ENCODE measurements at regions not wholly inside any gene's neighbourhood (a gene's known extent, or its start where the extent isn't known, plus 50 kb on each side); places are given as distances from the start of the nearest gene placed in this dataset.

DNA sequence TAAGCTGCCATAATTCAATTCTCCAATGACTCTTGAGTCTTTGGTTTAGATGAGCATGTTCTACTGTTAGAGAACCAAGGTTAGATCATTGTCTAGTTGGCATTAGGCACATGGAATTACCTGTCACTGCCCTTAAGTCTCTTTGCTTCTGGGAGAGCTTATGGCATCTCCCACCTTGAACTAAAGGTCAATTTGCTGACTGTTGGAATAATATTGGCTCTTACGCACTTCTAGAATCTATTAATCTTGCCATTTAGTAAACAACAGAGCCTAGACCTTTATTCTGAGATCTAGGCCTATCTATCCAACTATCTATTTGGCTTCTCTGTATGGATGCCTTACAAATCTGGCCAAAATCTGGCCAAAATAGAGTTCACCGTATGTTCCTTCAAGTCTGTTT is 232.0 kb downstream of the STK31 start:
- no peak for DNase-seq
- Histone ChIP-seq H3K36me3 (no peaks in the 10 kb centered on the region), H3K4me1 (no peaks in the 10 kb centered on the region), H3K27ac (no peak overlapping the region), H3K4me3 (no peak overlapping the region), H3K27me3 (no peaks in the 10 kb centered on the region), H3K9me3 (peaks cover 0 to 7% of the 10 kb centered on the region in 2 donors)
- TF ChIP-seq POLR2AphosphoS5 (IDR thresholded peaks at IDR 0.05): no peak
- TF ChIP-seq POLR2A (IDR thresholded peaks at IDR 0.05): no peak
- no peak for TF ChIP-seq EP300 (IDR thresholded peaks at IDR 0.05; ENCODE audit: low read depth)
- TF ChIP-seq, protein P1, sequence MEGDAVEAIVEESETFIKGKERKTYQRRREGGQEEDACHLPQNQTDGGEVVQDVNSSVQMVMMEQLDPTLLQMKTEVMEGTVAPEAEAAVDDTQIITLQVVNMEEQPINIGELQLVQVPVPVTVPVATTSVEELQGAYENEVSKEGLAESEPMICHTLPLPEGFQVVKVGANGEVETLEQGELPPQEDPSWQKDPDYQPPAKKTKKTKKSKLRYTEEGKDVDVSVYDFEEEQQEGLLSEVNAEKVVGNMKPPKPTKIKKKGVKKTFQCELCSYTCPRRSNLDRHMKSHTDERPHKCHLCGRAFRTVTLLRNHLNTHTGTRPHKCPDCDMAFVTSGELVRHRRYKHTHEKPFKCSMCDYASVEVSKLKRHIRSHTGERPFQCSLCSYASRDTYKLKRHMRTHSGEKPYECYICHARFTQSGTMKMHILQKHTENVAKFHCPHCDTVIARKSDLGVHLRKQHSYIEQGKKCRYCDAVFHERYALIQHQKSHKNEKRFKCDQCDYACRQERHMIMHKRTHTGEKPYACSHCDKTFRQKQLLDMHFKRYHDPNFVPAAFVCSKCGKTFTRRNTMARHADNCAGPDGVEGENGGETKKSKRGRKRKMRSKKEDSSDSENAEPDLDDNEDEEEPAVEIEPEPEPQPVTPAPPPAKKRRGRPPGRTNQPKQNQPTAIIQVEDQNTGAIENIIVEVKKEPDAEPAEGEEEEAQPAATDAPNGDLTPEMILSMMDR (IDR thresholded peaks at IDR 0.05): no peak
- in situ Hi-C loops (cut with MboI; ENCODE audit: low pct_ligation_motif_present in 1 of 4, low pct_unique_long_range_greater_than_20kb in 1 of 4, low sequenced_read_pairs in 3 of 4) (no loop called here), intact Hi-C loops (cut with DNase I; ENCODE audit: low total_unique reads) (no loop called here)
- WGBS, 2 donors (ENCODE audit: low coverage in 1 of 2): 95 to 100% methylated on average over 1 to 2 of the region's 2 CpGs

DNA sequence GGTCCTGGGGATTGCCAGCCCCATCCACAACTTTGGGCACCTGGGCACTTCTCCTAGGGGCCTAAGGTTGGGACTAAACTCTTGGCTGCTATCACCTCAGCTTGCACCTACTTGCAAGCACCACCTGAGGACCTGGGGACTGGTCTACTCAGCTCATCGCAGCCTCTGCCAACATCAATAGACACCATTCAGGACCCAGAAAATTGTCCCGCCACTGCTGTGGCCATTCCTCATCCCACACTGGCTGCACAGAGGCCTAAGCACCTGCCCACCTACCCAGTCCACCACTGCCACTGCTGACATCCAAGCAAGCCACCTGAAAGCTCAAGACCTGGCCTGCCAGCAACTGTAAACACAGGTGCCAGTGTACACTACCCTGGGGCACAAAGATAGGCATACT is 234.1 kb downstream of the STK31 start:
- Histone ChIP-seq H3K4me3 (no peak overlapping the region), H3K27me3 (no peaks in the 10 kb centered on the region), H3K36me3 (no peaks in the 10 kb centered on the region), H3K9me3 (no peaks in the 10 kb centered on the region), H3K27ac (no peak overlapping the region), H3K4me1 (no peaks in the 10 kb centered on the region)
- in situ Hi-C loops (cut with MboI; ENCODE audit: low pct_ligation_motif_present in 1 of 4, low pct_unique_long_range_greater_than_20kb in 1 of 4, low sequenced_read_pairs in 3 of 4) (no loop called here), intact Hi-C loops (cut with DNase I; ENCODE audit: low total_unique reads) (no loop called here)
- DNase-seq: no peak
- 100% methylated on average over 1 of the region's 2 CpGs; no CpG with 5 or more reads in 1 of the 2 donors for WGBS, 2 donors (ENCODE audit: low coverage in 1 of 2)
- TF ChIP-seq, protein P1 (IDR thresholded peaks at IDR 0.05): no peak
- TF ChIP-seq POLR2A (IDR thresholded peaks at IDR 0.05) (no peak), POLR2AphosphoS5 (IDR thresholded peaks at IDR 0.05) (no peak), EP300 (IDR thresholded peaks at IDR 0.05; ENCODE audit: low read depth) (no peak)

DNA sequence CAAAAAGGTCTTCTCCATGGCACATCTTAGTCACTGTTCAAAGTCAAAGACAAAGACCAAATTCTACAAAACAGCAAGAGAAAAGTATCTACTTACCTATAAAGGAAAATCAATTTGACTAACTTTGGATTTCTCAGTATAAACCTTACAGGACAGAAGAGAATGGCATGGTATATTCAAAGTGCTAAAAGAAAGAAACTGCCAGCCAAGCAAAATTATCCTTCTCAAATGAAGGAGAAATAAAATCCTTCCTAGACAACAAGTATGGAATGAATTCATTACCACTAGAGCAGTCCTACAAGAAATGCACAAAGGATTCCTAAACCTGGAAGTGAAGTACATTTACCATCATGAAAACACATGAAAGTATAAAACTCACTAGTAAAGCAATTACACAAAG is 235.5 kb downstream of the STK31 start:
- no peak overlapping the region for H3K27ac ChIP-seq
- intact Hi-C loops (cut with DNase I; ENCODE audit: low total_unique reads) (no loop called here), in situ Hi-C loops (cut with MboI; ENCODE audit: low pct_ligation_motif_present in 1 of 4, low pct_unique_long_range_greater_than_20kb in 1 of 4, low sequenced_read_pairs in 3 of 4) (no loop called here)
- TF ChIP-seq EP300 (IDR thresholded peaks at IDR 0.05; ENCODE audit: low read depth) (no peak), POLR2AphosphoS5 (IDR thresholded peaks at IDR 0.05) (no peak), POLR2A (IDR thresholded peaks at IDR 0.05) (no peak)
- TF ChIP-seq, protein P1 (IDR thresholded peaks at IDR 0.05): no peak
- H3K9me3 ChIP-seq: no peaks in the 10 kb centered on the region
- H3K36me3 ChIP-seq: no peaks in the 10 kb centered on the region
- H3K4me3 ChIP-seq: no peak overlapping the region
- H3K27me3 ChIP-seq: no peaks in the 10 kb centered on the region
- no peak for DNase-seq
- H3K4me1 ChIP-seq: no peaks in the 10 kb centered on the region

DNA sequence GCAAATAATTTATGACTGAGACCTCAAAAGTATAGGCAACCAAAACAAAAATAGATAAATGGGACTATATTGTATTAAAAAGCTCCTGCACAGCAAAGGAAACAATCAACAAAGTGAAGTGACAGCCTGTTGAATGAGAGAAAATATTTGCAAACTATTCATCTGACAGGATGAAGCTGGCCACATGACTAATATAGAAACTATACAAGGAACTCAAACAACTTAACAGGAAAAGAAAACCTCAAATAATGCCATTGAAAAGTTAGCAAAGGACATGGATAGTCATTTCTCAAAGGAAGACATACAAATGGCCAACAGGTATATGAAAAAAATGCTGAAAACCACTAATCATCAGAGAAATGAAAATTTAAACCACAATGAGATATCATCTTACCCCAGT is 245.1 kb downstream of the STK31 start:
- no peak for TF ChIP-seq POLR2A (IDR thresholded peaks at IDR 0.05)
- TF ChIP-seq, protein P1 (IDR thresholded peaks at IDR 0.05): no peak
- TF ChIP-seq POLR2AphosphoS5 (IDR thresholded peaks at IDR 0.05): no peak
- intact Hi-C loops (cut with DNase I; ENCODE audit: low total_unique reads) (no loop called here), in situ Hi-C loops (cut with MboI; ENCODE audit: low pct_ligation_motif_present in 1 of 4, low pct_unique_long_range_greater_than_20kb in 1 of 4, low sequenced_read_pairs in 3 of 4) (no loop called here)
- H3K27me3 ChIP-seq: no peaks in the 10 kb centered on the region
- H3K4me1 ChIP-seq: no peaks in the 10 kb centered on the region
- no peaks in the 10 kb centered on the region for H3K36me3 ChIP-seq
- no peak overlapping the region for H3K27ac ChIP-seq
- H3K9me3 ChIP-seq: no peaks in the 10 kb centered on the region
- no peak for DNase-seq
- no peak overlapping the region for H3K4me3 ChIP-seq

Measured in transverse colon (tissue), 4 donors.